ENCODE measurements at regions not wholly inside any gene's neighbourhood (a gene's known extent, or its start where the extent isn't known, plus 50 kb on each side); places are given as distances from the start of the nearest gene placed in this dataset.
"Not testable (repeated sequence)": the region's sequence is repeated elsewhere in the genome, so short reads cannot be mapped to it uniquely, and the experiment has no call there.

DNA sequence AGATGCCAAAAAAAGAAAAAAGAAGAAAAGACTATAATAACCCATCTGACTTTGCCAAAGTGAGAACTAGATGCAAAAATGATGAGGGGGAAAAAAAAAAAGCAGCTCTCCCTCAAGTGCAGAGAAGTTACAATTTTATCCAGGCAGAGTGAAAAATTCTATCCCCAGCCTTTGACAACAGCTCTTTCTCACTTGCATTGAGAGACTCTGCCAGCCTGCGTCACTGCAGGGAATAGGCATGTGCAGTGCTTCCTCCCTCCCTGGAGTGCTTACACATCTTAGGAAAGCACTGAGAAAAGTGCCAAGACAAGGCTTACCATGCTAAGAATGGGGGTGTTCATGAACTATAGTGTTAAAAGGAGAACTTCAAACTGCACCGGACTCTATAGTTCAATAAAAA, 418.6 kb upstream of the TYRP1 start:
- Histone ChIP-seq H3K36me3 (ENCODE audit: control insufficient read depth, insufficient read depth, low read length) (no peaks in the 10 kb centered on the region), H3K4me3 (ENCODE audit: low read depth, low read length) (no peak overlapping the region), H3K27ac (ENCODE audit: low read depth, low read length) (no peak overlapping the region), H3K9ac (ENCODE audit: low read length) (no peak overlapping the region), H3K27me3 (ENCODE audit: control insufficient read depth, insufficient read depth, low read length) (no peaks in the 10 kb centered on the region), H3K4me1 (ENCODE audit: control insufficient read depth, insufficient read depth, low read length) (peaks cover 6% of the 10 kb centered on the region; the same call in 1 of the 2 replicates), H3K9me3 (ENCODE audit: control insufficient read depth, insufficient read depth, low read depth, low read length) (no peaks in the 10 kb centered on the region)

DNA sequence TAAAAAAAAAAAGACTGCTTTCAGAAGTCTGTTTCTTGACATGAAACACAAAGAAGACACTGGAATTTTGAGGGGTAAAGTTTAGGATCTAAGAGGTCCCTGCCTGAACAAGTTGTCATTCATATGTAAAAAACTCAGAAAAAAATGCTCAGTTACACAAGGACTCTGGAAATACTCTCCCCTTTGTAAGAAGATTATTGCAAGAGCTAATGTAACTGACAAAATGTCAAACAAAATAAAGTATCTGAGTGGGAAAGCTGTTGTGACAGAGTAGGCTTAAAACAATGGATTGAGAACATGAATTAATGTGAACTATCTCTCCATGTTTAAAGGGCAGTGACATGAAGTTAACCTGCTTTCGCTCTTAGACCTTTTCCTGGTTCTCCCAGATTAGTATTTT, 416.7 kb upstream of the TYRP1 start:
- Histone ChIP-seq H3K27me3 (ENCODE audit: control insufficient read depth, insufficient read depth, low read length) (no peaks in the 10 kb centered on the region), H3K4me1 (ENCODE audit: control insufficient read depth, insufficient read depth, low read length) (peaks cover 4% of the 10 kb centered on the region; the same call in 1 of the 2 replicates), H3K36me3 (ENCODE audit: control insufficient read depth, insufficient read depth, low read length) (no peaks in the 10 kb centered on the region), H3K9me3 (ENCODE audit: control insufficient read depth, insufficient read depth, low read depth, low read length) (no peaks in the 10 kb centered on the region), H3K27ac (ENCODE audit: low read depth, low read length) (no peak overlapping the region), H3K9ac (ENCODE audit: low read length) (no peak overlapping the region), H3K4me3 (ENCODE audit: low read depth, low read length) (no peak overlapping the region)

DNA sequence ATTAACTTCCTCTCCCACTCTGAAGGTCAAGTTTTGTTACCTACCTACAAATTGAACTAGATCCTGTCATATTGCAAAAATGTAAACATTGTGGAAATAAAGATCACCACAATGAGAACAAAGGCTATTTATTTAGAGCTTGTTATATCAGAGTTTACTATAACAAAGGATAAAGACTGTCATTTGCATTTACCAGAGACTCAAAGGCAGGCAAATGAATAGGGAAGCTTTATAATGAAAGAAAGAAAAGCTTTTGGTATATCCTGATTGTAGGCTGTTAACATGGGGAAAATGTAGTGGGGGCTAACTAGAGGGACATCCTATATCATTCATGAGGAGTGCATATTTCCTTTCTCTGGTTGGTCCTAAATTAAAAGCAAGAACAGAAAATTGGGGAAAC, 403.5 kb upstream of the TYRP1 start:
- Histone ChIP-seq H3K9me3 (ENCODE audit: control insufficient read depth, insufficient read depth, low read depth, low read length) (no peaks in the 10 kb centered on the region), H3K4me3 (ENCODE audit: low read depth, low read length) (no peak overlapping the region), H3K9ac (ENCODE audit: low read length) (no peak overlapping the region), H3K27me3 (ENCODE audit: control insufficient read depth, insufficient read depth, low read length) (no peaks in the 10 kb centered on the region), H3K27ac (ENCODE audit: low read depth, low read length) (no peak overlapping the region), H3K4me1 (ENCODE audit: control insufficient read depth, insufficient read depth, low read length) (peaks cover 6% of the 10 kb centered on the region; the same call in 1 of the 2 replicates), H3K36me3 (ENCODE audit: control insufficient read depth, insufficient read depth, low read length) (no peaks in the 10 kb centered on the region)

DNA sequence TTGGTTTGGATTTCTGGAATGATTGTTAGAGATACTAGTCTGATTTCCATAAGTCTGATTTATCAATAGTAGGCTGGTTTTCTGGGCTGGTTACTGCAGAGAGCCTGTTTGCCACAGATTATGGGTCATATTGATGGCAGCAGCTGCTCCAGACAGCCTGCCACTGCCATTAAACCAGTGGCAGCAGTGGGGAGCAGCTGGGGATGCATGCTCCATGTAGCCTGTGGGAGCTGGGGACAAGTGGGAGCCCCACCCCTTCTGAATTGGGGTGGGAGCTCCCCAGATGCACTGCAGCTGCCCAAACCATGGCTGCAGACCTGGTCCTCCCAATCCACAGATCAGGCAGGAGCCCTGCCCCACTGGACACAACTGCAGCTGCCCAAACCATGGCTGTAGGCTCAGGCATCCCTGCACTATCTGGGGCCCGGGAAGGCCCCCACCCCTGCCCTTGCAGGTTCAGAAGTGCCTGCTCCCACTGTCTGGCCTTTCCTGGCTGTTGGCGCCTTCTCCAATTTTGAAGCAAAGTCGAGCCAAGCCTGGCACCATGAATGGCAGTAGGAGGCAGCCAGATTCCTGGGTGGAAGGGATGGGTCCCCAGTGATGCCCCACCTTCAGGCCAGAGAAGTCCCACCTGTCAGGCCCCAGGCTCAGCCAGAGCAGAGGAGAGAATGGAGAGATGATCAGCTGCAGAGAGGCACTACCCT, 402.9 kb upstream of the TYRP1 start:
- no peaks in the 10 kb centered on the region for H3K27me3 ChIP-seq (ENCODE audit: control insufficient read depth, insufficient read depth, low read length)
- H3K9me3 ChIP-seq (ENCODE audit: control insufficient read depth, insufficient read depth, low read depth, low read length), result no peaks in the 10 kb centered on the region
- no peaks in the 10 kb centered on the region for H3K36me3 ChIP-seq (ENCODE audit: control insufficient read depth, insufficient read depth, low read length)
- H3K4me1 ChIP-seq (ENCODE audit: control insufficient read depth, insufficient read depth, low read length), result peaks cover 6% of the 10 kb centered on the region; the same call in 1 of the 2 replicates
- H3K9ac ChIP-seq (ENCODE audit: low read length), result no peak overlapping the region
- H3K4me3 ChIP-seq (ENCODE audit: low read depth, low read length), result no peak overlapping the region
- no peak overlapping the region for H3K27ac ChIP-seq (ENCODE audit: low read depth, low read length)

DNA sequence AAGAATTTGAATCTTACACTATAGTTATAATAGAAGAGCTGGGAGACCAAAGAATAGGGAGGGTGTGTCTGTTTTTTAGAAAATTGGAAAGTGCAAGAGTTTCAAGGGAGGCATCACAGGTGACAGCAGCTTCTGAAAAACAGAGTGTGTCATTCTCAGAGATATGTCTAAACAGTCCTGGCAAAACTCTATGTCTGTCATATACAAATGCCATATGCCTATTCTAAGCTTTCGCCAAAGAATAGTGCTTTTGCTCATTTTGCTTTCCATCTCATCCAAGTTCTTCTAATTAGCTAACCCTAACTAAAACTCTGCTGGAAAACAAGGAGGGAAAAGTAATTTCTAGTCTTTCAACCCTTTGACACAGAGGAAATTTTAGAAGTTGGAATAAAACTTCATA, 388.0 kb upstream of the TYRP1 start:
- no peak overlapping the region for H3K4me3 ChIP-seq (ENCODE audit: low read depth, low read length)
- no peaks in the 10 kb centered on the region for H3K4me1 ChIP-seq (ENCODE audit: control insufficient read depth, insufficient read depth, low read length)
- H3K27ac ChIP-seq (ENCODE audit: low read depth, low read length), result no peak overlapping the region
- no peaks in the 10 kb centered on the region for H3K27me3 ChIP-seq (ENCODE audit: control insufficient read depth, insufficient read depth, low read length)
- 0 out of 2 replicates have a peak, but pooled peaks cover 4% of the 10 kb centered on the region for H3K9me3 ChIP-seq (ENCODE audit: control insufficient read depth, insufficient read depth, low read depth, low read length)
- no peak overlapping the region for H3K9ac ChIP-seq (ENCODE audit: low read length)
- no peaks in the 10 kb centered on the region for H3K36me3 ChIP-seq (ENCODE audit: control insufficient read depth, insufficient read depth, low read length)

DNA sequence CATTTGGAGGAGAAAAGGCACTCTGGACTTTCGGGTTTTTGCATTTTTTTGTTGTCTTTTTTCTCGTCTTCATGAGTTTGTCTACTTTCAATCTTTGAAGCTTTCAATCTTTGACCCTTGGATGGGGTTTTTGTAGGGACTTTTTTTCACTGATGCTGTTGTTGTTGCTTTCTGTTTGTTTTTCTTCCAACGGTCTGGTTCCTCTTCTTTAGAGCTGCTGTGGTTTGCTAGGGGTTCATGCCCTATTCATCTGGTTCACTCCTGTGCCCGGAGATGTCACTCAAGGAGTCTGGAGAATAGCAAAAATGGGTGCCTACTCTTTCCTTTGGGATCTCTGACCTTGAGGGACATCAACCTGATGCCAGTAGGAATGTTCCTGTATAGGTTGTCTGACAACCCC, 378.6 kb upstream of the TYRP1 start:
- Histone ChIP-seq H3K27ac (ENCODE audit: low read depth, low read length) (no peak overlapping the region), H3K9ac (ENCODE audit: low read length) (no peak overlapping the region), H3K9me3 (ENCODE audit: control insufficient read depth, insufficient read depth, low read depth, low read length) (peaks cover 4% of the 10 kb centered on the region; the same call in 1 of the 2 replicates), H3K36me3 (ENCODE audit: control insufficient read depth, insufficient read depth, low read length) (no peaks in the 10 kb centered on the region), H3K4me3 (ENCODE audit: low read depth, low read length) (no peak overlapping the region), H3K4me1 (ENCODE audit: control insufficient read depth, insufficient read depth, low read length) (no peaks in the 10 kb centered on the region), H3K27me3 (ENCODE audit: control insufficient read depth, insufficient read depth, low read length) (no peaks in the 10 kb centered on the region)

DNA sequence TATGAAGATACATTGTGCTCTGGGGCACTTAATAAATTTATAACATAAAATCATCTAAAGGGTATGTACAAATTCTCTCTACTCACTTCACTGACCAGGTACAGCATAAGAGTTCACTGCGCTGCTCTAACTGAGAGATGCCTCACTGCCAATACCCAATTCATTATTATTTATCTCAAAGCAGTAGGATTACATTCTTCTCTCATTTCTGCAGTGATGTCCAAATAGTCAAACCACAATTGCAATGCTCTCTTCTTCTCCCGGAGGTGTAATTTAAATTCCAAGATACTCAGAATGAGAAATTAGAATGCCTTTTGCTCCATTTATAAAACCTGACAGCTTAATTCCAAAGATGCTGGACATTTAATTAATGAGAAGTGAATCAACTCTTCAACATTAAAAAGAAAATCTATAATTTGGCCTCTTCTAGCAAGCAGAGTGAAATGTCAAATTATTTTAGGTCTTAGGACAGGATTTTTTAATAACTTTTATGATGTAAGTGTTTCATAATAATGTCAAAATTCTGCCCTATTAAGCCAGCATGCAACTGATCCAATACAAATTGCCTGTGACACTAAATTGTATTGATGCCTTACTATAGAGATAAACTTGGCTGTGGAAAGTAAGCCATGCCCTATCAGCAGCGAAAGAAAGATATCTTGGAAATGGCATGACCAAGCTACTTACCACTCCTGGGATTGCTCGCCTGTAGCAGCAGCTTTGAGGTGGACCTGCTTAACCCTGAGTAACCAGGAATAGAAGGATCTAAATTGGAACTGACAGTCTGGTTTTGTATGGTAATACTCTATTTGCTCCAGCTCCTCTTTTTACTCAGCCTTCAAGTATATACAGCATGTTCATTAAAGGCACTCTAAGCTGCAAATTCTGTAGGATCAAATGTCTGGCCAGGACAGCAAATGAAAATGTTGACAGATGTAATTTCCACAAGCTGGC, 374.2 kb upstream of the TYRP1 start:
- no peaks in the 10 kb centered on the region for H3K36me3 ChIP-seq (ENCODE audit: control insufficient read depth, insufficient read depth, low read length)
- no peak overlapping the region for H3K27ac ChIP-seq (ENCODE audit: low read depth, low read length)
- H3K4me1 ChIP-seq (ENCODE audit: control insufficient read depth, insufficient read depth, low read length), result no peaks in the 10 kb centered on the region
- H3K9ac ChIP-seq (ENCODE audit: low read length), result no peak overlapping the region
- no peaks in the 10 kb centered on the region for H3K27me3 ChIP-seq (ENCODE audit: control insufficient read depth, insufficient read depth, low read length)
- no peak overlapping the region for H3K4me3 ChIP-seq (ENCODE audit: low read depth, low read length)
- H3K9me3 ChIP-seq (ENCODE audit: control insufficient read depth, insufficient read depth, low read depth, low read length), result peaks cover 2% of the 10 kb centered on the region; the same call in 1 of the 2 replicates

DNA sequence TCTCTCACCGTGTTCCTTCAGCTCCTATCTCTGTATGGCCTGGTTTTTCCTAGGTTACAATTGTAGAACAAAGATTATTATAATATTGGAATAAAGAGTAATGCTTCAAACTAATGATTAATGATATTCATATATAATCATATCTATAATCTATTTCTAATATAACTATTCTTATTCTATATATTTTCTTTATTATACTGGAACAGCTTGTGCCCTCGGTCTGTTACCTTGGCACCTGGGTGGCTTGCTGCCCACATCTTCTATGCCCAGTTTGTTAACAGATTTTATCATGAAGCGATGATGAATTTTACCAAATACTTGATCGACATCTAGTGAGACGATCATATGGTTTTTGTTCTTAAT, 363.6 kb upstream of the TYRP1 start:
- peaks cover 2% of the 10 kb centered on the region; the same call in 1 of the 2 replicates for H3K4me1 ChIP-seq (ENCODE audit: control insufficient read depth, insufficient read depth, low read length)
- H3K4me3 ChIP-seq (ENCODE audit: low read depth, low read length), result no peak overlapping the region
- no peaks in the 10 kb centered on the region for H3K9me3 ChIP-seq (ENCODE audit: control insufficient read depth, insufficient read depth, low read depth, low read length)
- H3K27ac ChIP-seq (ENCODE audit: low read depth, low read length), result no peak overlapping the region
- H3K27me3 ChIP-seq (ENCODE audit: control insufficient read depth, insufficient read depth, low read length), result no peaks in the 10 kb centered on the region
- H3K36me3 ChIP-seq (ENCODE audit: control insufficient read depth, insufficient read depth, low read length), result no peaks in the 10 kb centered on the region
- no peak overlapping the region for H3K9ac ChIP-seq (ENCODE audit: low read length)

DNA sequence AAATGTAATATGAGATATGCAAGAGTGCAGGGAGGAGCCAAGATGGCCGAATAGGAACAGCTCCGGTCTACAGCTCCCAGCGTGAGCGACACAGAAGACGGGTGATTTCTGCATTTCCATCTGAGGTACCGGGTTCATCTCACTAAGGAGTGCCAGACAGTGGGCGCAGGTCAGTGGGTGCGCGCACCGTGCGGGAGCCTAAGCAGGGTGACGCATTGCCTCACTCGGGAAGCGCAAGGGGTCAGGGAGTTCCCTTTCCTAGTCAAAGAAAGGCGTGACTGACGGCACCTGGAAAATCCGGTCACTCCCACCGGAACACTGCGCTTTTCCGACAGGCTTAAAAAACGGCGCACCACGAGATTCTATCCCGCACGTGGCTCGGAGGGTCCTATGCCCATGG, 359.2 kb upstream of the TYRP1 start:
- H3K9ac ChIP-seq (ENCODE audit: low read length); H3K9me3 ChIP-seq (ENCODE audit: control insufficient read depth, insufficient read depth, low read depth, low read length); H3K36me3 ChIP-seq (ENCODE audit: control insufficient read depth, insufficient read depth, low read length); H3K4me3 ChIP-seq (ENCODE audit: low read depth, low read length); H3K4me1 ChIP-seq (ENCODE audit: control insufficient read depth, insufficient read depth, low read length); H3K27me3 ChIP-seq (ENCODE audit: control insufficient read depth, insufficient read depth, low read length); H3K27ac ChIP-seq (ENCODE audit: low read depth, low read length): not testable (repeated sequence)

DNA sequence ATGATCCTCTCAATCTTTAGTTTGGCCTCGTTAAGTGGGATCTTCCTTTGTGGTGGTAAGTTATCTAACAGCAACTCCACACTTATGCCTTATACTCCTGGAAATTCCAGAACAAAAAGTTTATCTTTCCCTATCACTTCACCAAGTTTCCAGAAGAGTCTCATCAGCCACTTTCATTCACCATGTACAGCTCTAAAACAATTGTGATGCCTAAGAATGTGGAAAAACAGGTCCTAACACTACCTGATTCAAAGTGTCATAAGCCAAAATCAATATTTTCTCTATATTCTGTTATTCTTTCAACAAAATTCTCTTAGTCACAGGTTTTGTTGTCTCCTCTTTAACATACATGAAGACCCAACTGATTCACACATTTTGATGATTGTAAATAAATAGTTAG, 342.4 kb upstream of the TYRP1 start:
- no peaks in the 10 kb centered on the region for H3K4me1 ChIP-seq (ENCODE audit: control insufficient read depth, insufficient read depth, low read length)
- no peaks in the 10 kb centered on the region for H3K9me3 ChIP-seq (ENCODE audit: control insufficient read depth, insufficient read depth, low read depth, low read length)
- H3K27me3 ChIP-seq (ENCODE audit: control insufficient read depth, insufficient read depth, low read length), result no peaks in the 10 kb centered on the region
- H3K9ac ChIP-seq (ENCODE audit: low read length), result no peak overlapping the region
- H3K4me3 ChIP-seq (ENCODE audit: low read depth, low read length), result no peak overlapping the region
- no peaks in the 10 kb centered on the region for H3K36me3 ChIP-seq (ENCODE audit: control insufficient read depth, insufficient read depth, low read length)
- H3K27ac ChIP-seq (ENCODE audit: low read depth, low read length), result no peak overlapping the region
